ENCODE measurements at regions not wholly inside any gene's neighbourhood (a gene's known extent, or its start where the extent isn't known, plus 50 kb on each side); places are given as distances from the start of the nearest gene placed in this dataset.

DNA sequence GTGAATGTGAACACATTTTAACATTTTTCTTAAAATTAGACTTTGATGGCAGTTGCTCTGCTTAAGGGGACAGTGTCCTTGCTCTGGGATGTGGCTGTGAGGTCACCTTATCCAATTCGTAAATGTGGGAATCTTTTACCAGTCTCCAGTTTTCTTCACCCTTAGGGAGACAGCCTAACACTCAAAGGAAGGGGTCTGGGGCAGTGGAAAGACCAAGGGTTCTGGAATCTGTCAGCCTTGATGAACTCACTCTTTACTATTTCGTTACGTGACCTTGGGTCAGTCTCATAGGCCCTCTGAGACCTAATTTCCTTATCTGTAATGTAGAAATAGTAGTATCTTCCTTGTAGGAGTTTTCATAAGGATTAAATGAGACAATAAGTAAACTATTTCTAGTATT, 245.6 kb upstream of the ATP2B1 start:
- TF ChIP-seq, protein P1, sequence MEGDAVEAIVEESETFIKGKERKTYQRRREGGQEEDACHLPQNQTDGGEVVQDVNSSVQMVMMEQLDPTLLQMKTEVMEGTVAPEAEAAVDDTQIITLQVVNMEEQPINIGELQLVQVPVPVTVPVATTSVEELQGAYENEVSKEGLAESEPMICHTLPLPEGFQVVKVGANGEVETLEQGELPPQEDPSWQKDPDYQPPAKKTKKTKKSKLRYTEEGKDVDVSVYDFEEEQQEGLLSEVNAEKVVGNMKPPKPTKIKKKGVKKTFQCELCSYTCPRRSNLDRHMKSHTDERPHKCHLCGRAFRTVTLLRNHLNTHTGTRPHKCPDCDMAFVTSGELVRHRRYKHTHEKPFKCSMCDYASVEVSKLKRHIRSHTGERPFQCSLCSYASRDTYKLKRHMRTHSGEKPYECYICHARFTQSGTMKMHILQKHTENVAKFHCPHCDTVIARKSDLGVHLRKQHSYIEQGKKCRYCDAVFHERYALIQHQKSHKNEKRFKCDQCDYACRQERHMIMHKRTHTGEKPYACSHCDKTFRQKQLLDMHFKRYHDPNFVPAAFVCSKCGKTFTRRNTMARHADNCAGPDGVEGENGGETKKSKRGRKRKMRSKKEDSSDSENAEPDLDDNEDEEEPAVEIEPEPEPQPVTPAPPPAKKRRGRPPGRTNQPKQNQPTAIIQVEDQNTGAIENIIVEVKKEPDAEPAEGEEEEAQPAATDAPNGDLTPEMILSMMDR (conservative IDR thresholded peaks at IDR 0.05 in 1 of 2, IDR thresholded peaks at IDR 0.05 in 1 of 2; ENCODE audit: low read depth in 1 of 2, low read length in 2 of 2): no peak
- TF ChIP-seq EZH2 (IDR thresholded peaks at IDR 0.05; ENCODE audit: low read length, missing control alignments): no peak
- H2AFZ ChIP-seq (ENCODE audit: low read length): no peak overlapping the region
- H3K79me2 ChIP-seq (ENCODE audit: control insufficient read depth, insufficient read depth, low read length): no peaks in the 10 kb centered on the region
- H3K9me3 ChIP-seq (ENCODE audit: control insufficient read depth, insufficient read depth, low read depth, low read length): no peaks in the 10 kb centered on the region
- DNase-seq (ENCODE audit: low read depth in 2 of 2): no peak
- H3K27me3 ChIP-seq (ENCODE audit: control insufficient read depth, insufficient read depth, low read length): no peaks in the 10 kb centered on the region
- H3K9ac ChIP-seq (ENCODE audit: insufficient read depth, low read length): no peak overlapping the region
- no peak overlapping the region for H3K4me3 ChIP-seq (replicated peaks in 1 of 4; ENCODE audit: control extremely low read depth in 1 of 4, insufficient read depth in 1 of 4, low read depth in 3 of 4, low read length in 4 of 4)
- no peaks in the 10 kb centered on the region for H3K4me1 ChIP-seq (ENCODE audit: control insufficient read depth, extremely low read depth, insufficient read depth, low read length)
- H3K27ac ChIP-seq (ENCODE audit: insufficient read depth, low read length): no peak overlapping the region
- H3K4me2 ChIP-seq (ENCODE audit: extremely low read depth, insufficient read depth, low read length): no peak overlapping the region
- no peaks in the 10 kb centered on the region for H3K36me3 ChIP-seq (ENCODE audit: control insufficient read depth, insufficient read depth, low read length)
- H4K20me1 ChIP-seq (ENCODE audit: control insufficient read depth, extremely low read depth, insufficient read depth, low read length): no peaks in the 10 kb centered on the region

DNA sequence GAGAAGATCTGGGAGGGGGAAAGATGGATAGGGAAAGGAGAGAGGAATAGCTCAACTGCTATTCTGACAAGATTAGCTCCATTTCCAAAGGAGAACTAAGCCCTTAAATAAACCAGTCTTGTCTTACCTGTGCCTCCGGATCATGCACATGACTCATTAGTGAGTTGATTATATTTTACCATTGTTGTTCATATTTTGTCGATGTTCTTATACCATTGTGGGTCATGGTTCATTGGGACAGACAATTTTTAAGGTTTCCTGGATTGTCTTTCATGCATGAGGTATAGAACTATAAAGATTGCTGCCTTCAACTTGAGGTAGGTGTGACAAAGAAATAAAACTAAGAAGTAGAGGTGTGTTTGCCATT, 243.0 kb upstream of the ATP2B1 start:
- H3K36me3 ChIP-seq (ENCODE audit: control insufficient read depth, insufficient read depth, low read length): no peaks in the 10 kb centered on the region
- H3K4me1 ChIP-seq (ENCODE audit: control insufficient read depth, extremely low read depth, insufficient read depth, low read length): peaks cover 14% of the 10 kb centered on the region

DNA sequence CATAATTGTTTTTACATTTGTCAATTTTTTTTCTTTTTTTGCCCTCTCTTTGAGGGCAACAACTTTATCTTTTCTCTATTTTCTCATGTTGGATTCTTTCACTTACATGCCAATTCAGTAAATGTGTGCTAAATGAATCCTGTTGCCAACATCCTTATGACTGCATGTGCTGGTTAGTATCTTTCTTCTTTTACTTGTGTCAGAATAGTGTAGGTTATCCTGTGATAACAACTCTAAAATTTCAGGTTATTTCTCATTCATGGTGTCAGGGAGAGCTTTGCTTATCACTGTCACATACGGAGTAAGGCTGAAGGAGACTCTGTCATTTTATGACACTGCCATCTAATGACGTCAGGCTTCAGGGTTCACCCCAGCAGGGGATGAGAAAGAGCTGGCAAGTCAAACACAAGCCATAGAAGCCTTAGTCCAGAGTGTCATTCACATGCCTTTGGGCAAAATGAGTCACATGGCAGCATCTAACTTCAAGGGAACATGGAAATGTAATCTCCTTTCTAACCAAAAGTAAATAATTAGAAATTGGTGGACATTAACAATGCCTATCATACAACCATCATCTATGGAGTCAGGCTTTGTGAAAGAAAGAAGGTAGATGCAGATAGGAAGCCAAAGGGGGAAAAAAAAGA, 242.5 kb upstream of the ATP2B1 start:
- H3K27ac ChIP-seq (ENCODE audit: insufficient read depth, low read length): no peak overlapping the region
- H2AFZ ChIP-seq (ENCODE audit: low read length): no peak overlapping the region
- no peaks in the 10 kb centered on the region for H3K9me3 ChIP-seq (ENCODE audit: control insufficient read depth, insufficient read depth, low read depth, low read length)
- DNase-seq (ENCODE audit: low read depth in 2 of 2): peak; percentile 30 to 56
- no peaks in the 10 kb centered on the region for H3K36me3 ChIP-seq (ENCODE audit: control insufficient read depth, insufficient read depth, low read length)
- H3K4me2 ChIP-seq (ENCODE audit: extremely low read depth, insufficient read depth, low read length): no peak overlapping the region
- no peak overlapping the region for H3K4me3 ChIP-seq (replicated peaks in 1 of 4; ENCODE audit: control extremely low read depth in 1 of 4, insufficient read depth in 1 of 4, low read depth in 3 of 4, low read length in 4 of 4)
- no peaks in the 10 kb centered on the region for H4K20me1 ChIP-seq (ENCODE audit: control insufficient read depth, extremely low read depth, insufficient read depth, low read length)
- H3K79me2 ChIP-seq (ENCODE audit: control insufficient read depth, insufficient read depth, low read length): no peaks in the 10 kb centered on the region
- H3K27me3 ChIP-seq (ENCODE audit: control insufficient read depth, insufficient read depth, low read length): no peaks in the 10 kb centered on the region
- H3K4me1 ChIP-seq (ENCODE audit: control insufficient read depth, extremely low read depth, insufficient read depth, low read length): peaks cover 14% of the 10 kb centered on the region
- TF ChIP-seq, protein P1 (conservative IDR thresholded peaks at IDR 0.05 in 1 of 2, IDR thresholded peaks at IDR 0.05 in 1 of 2; ENCODE audit: low read depth in 1 of 2, low read length in 2 of 2): no peak
- no peak for TF ChIP-seq EZH2 (IDR thresholded peaks at IDR 0.05; ENCODE audit: low read length, missing control alignments)
- no peak overlapping the region for H3K9ac ChIP-seq (ENCODE audit: insufficient read depth, low read length)

More for the DNA sequence above, 243.0 kb upstream of the ATP2B1 start:
- H2AFZ ChIP-seq (ENCODE audit: low read length): no peak overlapping the region
- no peaks in the 10 kb centered on the region for H3K79me2 ChIP-seq (ENCODE audit: control insufficient read depth, insufficient read depth, low read length)
- no peak for DNase-seq (ENCODE audit: low read depth in 2 of 2)
- no peak overlapping the region for H3K4me2 ChIP-seq (ENCODE audit: extremely low read depth, insufficient read depth, low read length)
- H4K20me1 ChIP-seq (ENCODE audit: control insufficient read depth, extremely low read depth, insufficient read depth, low read length): no peaks in the 10 kb centered on the region
- no peak overlapping the region for H3K9ac ChIP-seq (ENCODE audit: insufficient read depth, low read length)
- H3K27me3 ChIP-seq (ENCODE audit: control insufficient read depth, insufficient read depth, low read length): no peaks in the 10 kb centered on the region
- no peaks in the 10 kb centered on the region for H3K9me3 ChIP-seq (ENCODE audit: control insufficient read depth, insufficient read depth, low read depth, low read length)
- no peak for TF ChIP-seq EZH2 (IDR thresholded peaks at IDR 0.05; ENCODE audit: low read length, missing control alignments)
- TF ChIP-seq, protein P1 (conservative IDR thresholded peaks at IDR 0.05 in 1 of 2, IDR thresholded peaks at IDR 0.05 in 1 of 2; ENCODE audit: low read depth in 1 of 2, low read length in 2 of 2): no peak
- H3K4me3 ChIP-seq (replicated peaks in 1 of 4; ENCODE audit: control extremely low read depth in 1 of 4, insufficient read depth in 1 of 4, low read depth in 3 of 4, low read length in 4 of 4): no peak overlapping the region
- no peak overlapping the region for H3K27ac ChIP-seq (ENCODE audit: insufficient read depth, low read length)
